Loucy (cell line): ENCODE measurements at regions not wholly inside any gene's neighbourhood (a gene's known extent, or its start where the extent isn't known, plus 50 kb on each side); places are given as distances from the start of the nearest gene placed in this dataset.

ENCODE experiments used
- H2AFZ ChIP-seq: fragments of 200-600 bp; sonication (generic); 2 replicates; pipeline ENCODE4 v1.6.0; 2016; ENCODE audit warnings: antibody characterized with exemption, mild to moderate bottlenecking, low read length, moderate library complexity
- H3F3A ChIP-seq: fragments of 200-600 bp; 2 replicates; pipeline ENCODE4 v1.6.0; 2016; ENCODE audit warnings: antibody characterized with exemption, low read depth, mild to moderate bottlenecking
- H3K27me3 ChIP-seq: fragments of 200-600 bp; sonication (generic); 2 replicates; pipeline ENCODE4 v1.6.1; 2014; ENCODE audit warnings: low read length, mild to moderate bottlenecking; ENCODE audit not compliant: insufficient read depth, poor library complexity, severe bottlenecking
- H3K36me3 ChIP-seq: fragments of 200-600 bp; sonication (generic); 2 replicates; pipeline ENCODE4 v1.6.1; 2016; ENCODE audit warnings: low read length; ENCODE audit not compliant: insufficient read depth
- H3K4me1 ChIP-seq: fragments of 200-600 bp; sonication (generic); 2 replicates; pipeline ENCODE4 v1.5.1; 2014; ENCODE audit warnings: low read length, mild to moderate bottlenecking; ENCODE audit not compliant: insufficient read depth, poor library complexity, severe bottlenecking
- H3K4me2 ChIP-seq: fragments of 200-600 bp; sonication (generic); 2 replicates; pipeline ENCODE4 v1.6.0; 2014; ENCODE audit warnings: antibody characterized with exemption, low read length, low read depth, mild to moderate bottlenecking; ENCODE audit not compliant: poor library complexity, severe bottlenecking
- H3K4me3 ChIP-seq: fragments of 200-600 bp; sonication (generic); 2 replicates; pipeline ENCODE4 v1.5.1; 2014; ENCODE audit warnings: low read length, mild to moderate bottlenecking, mixed read lengths; ENCODE audit not compliant: poor library complexity, severe bottlenecking
- H3K79me2 ChIP-seq: fragments of 200-600 bp; sonication (generic); 2 replicates; pipeline ENCODE4 v1.6.1; 2014; ENCODE audit warnings: low read length; ENCODE audit not compliant: insufficient read depth
- H3K9ac ChIP-seq: fragments of 200-600 bp; sonication (generic); 2 replicates; pipeline ENCODE4 v1.6.0; 2014; ENCODE audit warnings: mild to moderate bottlenecking, low read depth, low read length, moderate library complexity; ENCODE audit not compliant: poor library complexity, severe bottlenecking
- H3K9me2 ChIP-seq: fragments of 200-600 bp; sonication (generic); replicated peaks from 2 replicates; pipeline ENCODE4 v1.6.1; 2016; ENCODE audit warnings: low read depth, low read length, mixed read lengths
- H3K9me3 ChIP-seq: fragments of 200-600 bp; sonication (generic); 2 replicates; pipeline ENCODE4 v1.6.1; 2014; ENCODE audit warnings: mild to moderate bottlenecking, antibody characterized with exemption, low read length, low read depth; ENCODE audit not compliant: insufficient read depth
- H4K20me1 ChIP-seq: fragments of 200-600 bp; sonication (generic); 2 replicates; pipeline ENCODE4 v1.6.0; 2014; ENCODE audit warnings: antibody characterized with exemption, low read length, mild to moderate bottlenecking; ENCODE audit not compliant: insufficient read depth, poor library complexity, severe bottlenecking
- CTCF ChIP-seq: fragments of 200-600 bp; sonication (generic); conservative IDR thresholded peaks from 2 replicates; pipeline ENCODE4 v1.5.1; 2014; ENCODE audit warnings: mild to moderate bottlenecking, antibody characterized with exemption, low read length
- EZH2phosphoT487 ChIP-seq: fragments of 200-600 bp; IDR thresholded peaks from 2 replicates; pipeline ENCODE4 v1.6.1; 2018; ENCODE audit warnings: antibody characterized with exemption, mild to moderate bottlenecking, moderate library complexity, borderline replicate concordance

- Histone ChIP-seq H3F3A (no peaks in the 10 kb centered on the region), H4K20me1 (no peaks in the 10 kb centered on the region), H3K9me3 (no peaks in the 10 kb centered on the region), H3K4me2 (no peak overlapping the region), H3K36me3 (no peaks in the 10 kb centered on the region), H3K9me2 (no peaks in the 10 kb centered on the region), H3K27me3 (no peaks in the 10 kb centered on the region), H3K9ac (no peak overlapping the region), H3K79me2 (no peaks in the 10 kb centered on the region), H3K4me1 (peaks cover 4% of the 10 kb centered on the region), H2AFZ (no peak overlapping the region), H3K4me3 (no peak overlapping the region)
- TF ChIP-seq CTCF (no peak), EZH2phosphoT487 (no peak)
Observed at GRCh38 chr19:30071871-30072270, 129.8 kb downstream of the URI1 start.

- Histone ChIP-seq H3K27me3 (no peaks in the 10 kb centered on the region), H3K4me1 (no peaks in the 10 kb centered on the region), H3K9ac (no peak overlapping the region), H3K4me2 (no peak overlapping the region), H2AFZ (no peak overlapping the region), H3K9me3 (no peaks in the 10 kb centered on the region), H3K36me3 (no peaks in the 10 kb centered on the region), H3K79me2 (no peaks in the 10 kb centered on the region), H3K4me3 (no peak overlapping the region), H4K20me1 (no peaks in the 10 kb centered on the region), H3K9me2 (no peaks in the 10 kb centered on the region), H3F3A (no peaks in the 10 kb centered on the region)
- TF ChIP-seq EZH2phosphoT487, result no peak
- TF ChIP-seq CTCF, result no peak
Observed at GRCh38 chr19:30073152-30074000, 131.3 kb downstream of the URI1 start.

- no peaks in the 10 kb centered on the region for H3K4me1 ChIP-seq
- H3K4me3 ChIP-seq, result no peak overlapping the region
- no peaks in the 10 kb centered on the region for H3K27me3 ChIP-seq
- no peaks in the 10 kb centered on the region for H3F3A ChIP-seq
- H2AFZ ChIP-seq, result no peak overlapping the region
- H3K9me2 ChIP-seq, result no peaks in the 10 kb centered on the region
- TF ChIP-seq CTCF (no peak), EZH2phosphoT487 (no peak)
- no peaks in the 10 kb centered on the region for H3K36me3 ChIP-seq
- no peaks in the 10 kb centered on the region for H3K79me2 ChIP-seq
- H3K9me3 ChIP-seq, result no peaks in the 10 kb centered on the region
- H4K20me1 ChIP-seq, result no peaks in the 10 kb centered on the region
- H3K4me2 ChIP-seq, result no peak overlapping the region
- no peak overlapping the region for H3K9ac ChIP-seq
Observed at GRCh38 chr19:30074096-30074495, 132.1 kb downstream of the URI1 start.
